A549 (cell line): ENCODE measurements at regions not wholly inside any gene's neighbourhood (a gene's known extent, or its start where the extent isn't known, plus 50 kb on each side); places are given as distances from the start of the nearest gene placed in this dataset.

ENCODE experiments used
- ATAC-seq, 2 experiments: fragments of 200-7000 bp in 1 of 2; fragments of >200 bp in 1 of 2; cut with Nextera tagmentation in 1 of 2; cut with Tn5 transposase in 1 of 2; 3 replicates each; pipeline versions ENCODE4 v1.8.0 to v1.9.1; 2018 to 2020; ENCODE audit warnings: mild to moderate bottlenecking in 1 of 2, moderate library complexity in 1 of 2
- CTCF ChIA-PET: fragments of 300-600 bp; sonication (Branson Sonifier 250); formaldehyde crosslinking; extraction: SDS; loops from one replicate; lab custom pipeline; 2021; ENCODE audit warnings: antibody characterized with exemption, inconsistent platforms; lab: Yijun Ruan, JAX
- POLR2A ChIA-PET: fragments of 350-600 bp; formaldehyde crosslinking; extraction: SDS; loops from one replicate; lab custom pipeline; 2021; ENCODE audit warnings: antibody characterized with exemption, inconsistent platforms; lab: Yijun Ruan, JAX
- DNase-seq, 2 experiments: peaks; one replicate each; pipeline versions ENCODE4 v3.0.0 to v3.0.0-alpha.2; 2011 to 2016; ENCODE audit warnings: low read depth in 1 of 2, low spot score in 1 of 2
- FAIRE-seq: peaks from 2 replicates; lab custom pipeline; 2011; peaks lifted over from hg19 to GRCh38; lab: Jason Lieb, UNC
- H3K27ac ChIP-seq, 2 experiments: fragments of >200 bp; sonication (Bioruptor Twin); formaldehyde crosslinking; 3 replicates each; pipeline ENCODE4 v1.5.1; 2016 to 2017
- H3K4me1 ChIP-seq: fragments of >200 bp; sonication (Bioruptor Twin); formaldehyde crosslinking; 3 replicates; pipeline ENCODE4 v1.6.1; 2016
- H3K4me2 ChIP-seq: fragments of >200 bp; sonication (Bioruptor Twin); formaldehyde crosslinking; 3 replicates; pipeline ENCODE4 v1.6.1; 2016
- H3K4me3 ChIP-seq: fragments of >200 bp; sonication (Bioruptor Twin); formaldehyde crosslinking; 3 replicates; pipeline ENCODE4 v1.5.1; 2016
- H3K9me3 ChIP-seq: fragments of >200 bp; sonication (Bioruptor Twin); formaldehyde crosslinking; 3 replicates; pipeline ENCODE4 v1.6.1; 2016
- BCL3 ChIP-seq: fragments of >200 bp; sonication (Bioruptor Twin); formaldehyde crosslinking; IDR thresholded peaks from 3 replicates; pipeline ENCODE4 v1.6.1; 2016
- E2F6 ChIP-seq: IDR thresholded peaks from 2 replicates; pipeline ENCODE4 v1.6.1; 2012; ENCODE audit warnings: low read depth, borderline replicate concordance
- EHF ChIP-seq: fragments of 250-450 bp; sonication (Bioruptor Pico); IDR thresholded peaks from 2 replicates; pipeline ENCODE4 v1.5.0; 2020; ENCODE audit warnings: mild to moderate bottlenecking
- EP300 ChIP-seq, 2 experiments: fragments of >200 bp; sonication (Bioruptor Twin); formaldehyde crosslinking; IDR thresholded peaks; 2 replicates in 1 of 2; 3 replicates in 1 of 2; pipeline ENCODE4 v1.6.1; 2016 to 2017
- FOXS1 ChIP-seq: fragments of 250-450 bp; sonication (Bioruptor Pico); IDR thresholded peaks from 2 replicates; pipeline ENCODE4 v1.5.0; 2020; ENCODE audit warnings: mild to moderate bottlenecking, moderate library complexity
- HDAC2 ChIP-seq: fragments of 200-600 bp; sonication (generic); IDR thresholded peaks from 2 replicates; pipeline ENCODE4 v1.6.1; 2016
- HOXA7 ChIP-seq: fragments of 250-450 bp; sonication (Bioruptor Pico); IDR thresholded peaks from 2 replicates; pipeline ENCODE4 v1.5.0; 2020; ENCODE audit warnings: mild to moderate bottlenecking, moderate library complexity
- HOXB13 ChIP-seq: fragments of 250-450 bp; sonication (Bioruptor Pico); IDR thresholded peaks from 2 replicates; pipeline ENCODE4 v1.5.0; 2020; ENCODE audit warnings: low read depth, mild to moderate bottlenecking, moderate library complexity
- KDM1A ChIP-seq: fragments of 200-600 bp; sonication (generic); IDR thresholded peaks from 2 replicates; pipeline ENCODE4 v1.6.1; 2016; ENCODE audit warnings: low read depth, mild to moderate bottlenecking
- KDM5A ChIP-seq: fragments of 200-600 bp; sonication (generic); IDR thresholded peaks from 2 replicates; pipeline ENCODE4 v1.6.1; 2016; ENCODE audit warnings: antibody characterized with exemption, mild to moderate bottlenecking
- MAFK ChIP-seq: fragments of 450-650 bp; IDR thresholded peaks from 2 replicates; pipeline ENCODE4 v1.6.1; 2014; ENCODE audit not compliant: partially characterized antibody
- MAX ChIP-seq: IDR thresholded peaks from 2 replicates; pipeline ENCODE4 v1.6.1; 2012
- NPAS2 ChIP-seq: fragments of 250-450 bp; sonication (Bioruptor Pico); IDR thresholded peaks from 2 replicates; pipeline ENCODE4 v1.8.0; 2022; ENCODE audit warnings: mild to moderate bottlenecking, moderate library complexity, borderline replicate concordance
- POLR2AphosphoS2 ChIP-seq: conservative IDR thresholded peaks from 2 replicates; pipeline ENCODE4 v1.6.1; 2012; ENCODE audit warnings: low read length, improper control_type of control experiment, inconsistent platforms
- RARB ChIP-seq: fragments of 250-450 bp; sonication (Bioruptor Pico); IDR thresholded peaks from 2 replicates; pipeline ENCODE4 v1.8.0; 2021; ENCODE audit warnings: mild to moderate bottlenecking, moderate library complexity
- SMC3 ChIP-seq: fragments of >200 bp; sonication (Bioruptor Twin); formaldehyde crosslinking; IDR thresholded peaks from 3 replicates; pipeline ENCODE4 v1.6.1; 2018; ENCODE audit warnings: inconsistent platforms
- TP53 ChIP-seq: fragments of 250-450 bp; sonication (Bioruptor Pico); IDR thresholded peaks from 2 replicates; pipeline ENCODE4 v1.5.0; 2021; ENCODE audit warnings: mild to moderate bottlenecking, moderate library complexity
- WGBS: methylation state at CpG from one replicate; pipeline ENCODE4 v1.1.6; 2017; ENCODE audit errors: missing lambda C conversion rate; 5-methylcytosine and 5-hydroxymethylcytosine counted together

GRCh38 chr5:13464532-13465193 lies 479.8 kb downstream of the DNAH5 start:
- POLR2A ChIA-PET = no interaction called here
- Histone ChIP-seq H3K9me3 (no peaks in the 10 kb centered on the region), H3K27ac (no peak overlapping the region), H3K4me1 (no peaks in the 10 kb centered on the region), H3K4me3 (no peak overlapping the region), H3K4me2 (no peak overlapping the region)
- DNase-seq = no peak
- CTCF ChIA-PET = no interaction called here
- WGBS = 55% methylated on average over 2 of the region's 2 CpGs
- no peak for ATAC-seq
- FAIRE-seq = no peak
- no peak for TF ChIP-seq NPAS2 (CRISPR knock-in tag)
- no peak for TF ChIP-seq FOXS1 (CRISPR knock-in tag)
- no peak for TF ChIP-seq RARB (CRISPR knock-in tag)
- no peak for TF ChIP-seq HOXA7 (CRISPR knock-in tag)

- H3K4me1 ChIP-seq = no peaks in the 10 kb centered on the region
- ChIA-PET CTCF (interaction anchor here (2.7 kb wide), 1 partner anchor 19 kb away, joined by 12 read pairs; no protein-coding TSS in a partner anchor), POLR2A (no interaction called here)
- DNase-seq (no peak), ATAC-seq (no peak), FAIRE-seq (no peak)
- H3K4me2 ChIP-seq = no peak overlapping the region
- no peak overlapping the region for H3K4me3 ChIP-seq
- whole genome bisulfite sequencing = 62% methylated on average over 2 of the region's 2 CpGs
- H3K9me3 ChIP-seq = no peaks in the 10 kb centered on the region
- TF ChIP-seq HOXB13 = no peak
- TF ChIP-seq POLR2AphosphoS2 = no peak
- no peak for TF ChIP-seq KDM1A
- TF ChIP-seq MAFK = peak; percentile 58
- no peak overlapping the region for H3K27ac ChIP-seq
Measured at GRCh38 chr5:13460587-13460986, 483.9 kb downstream of the DNAH5 start.

GRCh38 chr5:13454050-13454449 lies 490.4 kb downstream of the DNAH5 start:
- Histone ChIP-seq H3K4me3 (no peak overlapping the region), H3K4me1 (no peaks in the 10 kb centered on the region), H3K9me3 (no peaks in the 10 kb centered on the region), H3K27ac (no peak overlapping the region), H3K4me2 (no peak overlapping the region)
- DNase-seq (no peak), ATAC-seq (no peak), FAIRE-seq (no peak)
- ChIA-PET POLR2A (no interaction called here), CTCF (interaction anchor here (1.3 kb wide), 1 partner anchor 24 kb away, joined by 3 read pairs; no protein-coding TSS in a partner anchor)
- WGBS = 31% methylated on average over 6 of the region's 6 CpGs
- TF ChIP-seq HDAC2 = no peak

- CTCF ChIA-PET = no interaction called here
Measured at GRCh38 chr5:13448843-13449242, 495.6 kb downstream of the DNAH5 start.

GRCh38 chr5:13439430-13439829 lies 505.1 kb downstream of the DNAH5 start:
- ATAC-seq (no peak), FAIRE-seq (no peak), DNase-seq (no peak)
- Histone ChIP-seq H3K4me3 (no peak overlapping the region), H3K4me1 (no peaks in the 10 kb centered on the region), H3K27ac (no peak overlapping the region), H3K9me3 (no peaks in the 10 kb centered on the region), H3K4me2 (no peak overlapping the region)
- ChIA-PET POLR2A (no interaction called here), CTCF (no interaction called here)
- TF ChIP-seq EP300 (IDR thresholded peaks at IDR 0.05) = no peak
- no peak for TF ChIP-seq NPAS2 (CRISPR knock-in tag)
- TF ChIP-seq E2F6 = no peak
- TF ChIP-seq KDM5A = no peak
- TF ChIP-seq FOXS1 (CRISPR knock-in tag) = no peak
- 0% methylated on average over 2 of the region's 2 CpGs for WGBS

More at GRCh38 chr5:13448843-13449242, 495.6 kb downstream of the DNAH5 start:
- Histone ChIP-seq H3K4me2 (no peak overlapping the region), H3K9me3 (no peaks in the 10 kb centered on the region), H3K4me1 (no peaks in the 10 kb centered on the region), H3K4me3 (no peak overlapping the region), H3K27ac (no peak overlapping the region)
- POLR2A ChIA-PET = no interaction called here
- DNase-seq = no peak
- WGBS = 0% methylated on average over 1 of the region's 1 CpG
- TF ChIP-seq BCL3 (no peak), TP53 (CRISPR knock-in tag) (no peak), EHF (CRISPR knock-in tag) (no peak), HOXA7 (CRISPR knock-in tag) (no peak), SMC3 (no peak), MAX (no peak), RARB (CRISPR knock-in tag) (no peak)
- no peak for FAIRE-seq
- no peak for ATAC-seq
